ENCODE measurements at regions not wholly inside any gene's neighbourhood (a gene's known extent, or its start where the extent isn't known, plus 50 kb on each side); places are given as distances from the start of the nearest gene placed in this dataset.

GRCh38 chr4:189365451-189365850 is 575.2 kb upstream of the FRG1 start:
- WGBS, 2 donors, result 75 to 87% methylated on average over 6 of the region's 6 CpGs
- no peak for TF ChIP-seq CTCF (IDR thresholded peaks at IDR 0.05)
- intact Hi-C loops (cut with DNase I), result no loop called here
- Histone ChIP-seq H3K27me3 (no peaks in the 10 kb centered on the region), H3K36me3 (no peaks in the 10 kb centered on the region), H3K4me3 (no peak overlapping the region), H3K27ac (no peak overlapping the region), H3K4me1 (no peaks in the 10 kb centered on the region), H3K9me3 (no peaks in the 10 kb centered on the region)
- DNase-seq (no peak), ATAC-seq (no peak), FAIRE-seq (no peak)

DNA sequence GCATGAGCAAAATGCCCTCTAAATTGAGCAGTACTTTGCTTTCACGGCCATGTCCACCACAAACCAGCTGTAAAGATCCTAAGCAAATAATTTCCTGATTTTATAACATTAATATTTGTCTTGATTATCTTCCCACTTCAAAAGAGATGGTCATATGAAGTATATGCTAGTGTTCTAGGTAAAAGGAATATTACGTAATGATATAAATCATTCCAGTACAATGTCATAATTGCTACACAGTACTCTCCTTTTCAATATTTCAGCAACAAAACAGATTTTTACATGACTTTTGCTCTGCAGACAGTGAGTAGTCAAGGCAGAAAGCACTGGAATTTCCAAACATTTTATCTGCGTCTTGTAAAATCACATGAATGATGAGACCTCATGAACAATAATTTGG is 572.8 kb upstream of the FRG1 start:
- DNase-seq (no peak), ATAC-seq (no peak), FAIRE-seq (no peak)
- no peaks in the 10 kb centered on the region for H3K9me3 ChIP-seq
- H3K27ac ChIP-seq, result no peak overlapping the region
- intact Hi-C loops (cut with DNase I), result no loop called here
- 76 to 77% methylated on average over 3 of the region's 3 CpGs for WGBS, 2 donors
- no peak for TF ChIP-seq CTCF (IDR thresholded peaks at IDR 0.05)
- no peaks in the 10 kb centered on the region for H3K4me1 ChIP-seq
- no peak overlapping the region for H3K4me3 ChIP-seq
- no peaks in the 10 kb centered on the region for H3K36me3 ChIP-seq
- H3K27me3 ChIP-seq, result no peaks in the 10 kb centered on the region

DNA sequence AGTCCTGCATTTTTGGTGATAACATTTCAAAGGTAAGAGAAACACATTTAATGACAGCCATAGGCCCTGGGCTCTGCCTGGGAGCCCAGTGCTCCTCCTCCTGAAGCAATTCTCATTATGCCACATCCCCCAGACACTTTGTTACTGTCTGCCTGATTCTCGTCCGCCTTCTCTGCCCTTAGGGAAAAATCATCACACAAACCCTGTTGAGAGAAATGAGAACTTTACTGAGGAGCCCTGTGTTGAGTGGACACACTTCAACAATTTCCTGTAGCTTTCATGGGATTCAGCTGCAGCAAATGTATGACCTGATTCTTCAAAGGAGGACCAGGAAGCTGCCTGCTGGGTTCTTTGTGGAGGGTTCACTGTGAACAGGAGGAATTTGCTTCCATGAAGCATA is 566.5 kb upstream of the FRG1 start:
- FAIRE-seq (no peak), ATAC-seq (no peak)

DNA sequence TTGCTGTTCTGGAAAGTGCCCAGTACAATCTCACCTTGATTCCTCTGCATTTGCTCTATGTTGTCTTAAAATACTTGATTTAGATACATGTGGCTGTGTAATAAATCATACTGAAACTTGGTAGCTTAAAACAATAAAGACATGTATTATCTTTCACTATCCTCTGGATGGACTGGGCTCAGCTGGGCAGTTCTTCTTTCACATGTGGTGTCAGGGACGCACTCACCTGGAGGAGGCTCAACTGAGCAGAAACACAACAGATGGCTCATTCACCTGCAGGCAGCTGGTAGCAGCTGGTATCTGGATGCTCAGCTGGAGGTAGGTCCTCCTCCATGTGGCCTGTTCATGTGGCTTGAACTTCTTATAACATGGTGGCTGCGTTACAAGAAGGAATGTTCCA is 563.8 kb upstream of the FRG1 start:
- Histone ChIP-seq H3K9me3 (no peaks in the 10 kb centered on the region), H3K27ac (no peak overlapping the region), H3K36me3 (no peaks in the 10 kb centered on the region), H3K27me3 (no peaks in the 10 kb centered on the region), H3K4me3 (no peak overlapping the region), H3K4me1 (no peaks in the 10 kb centered on the region)
- no peak for TF ChIP-seq CTCF (IDR thresholded peaks at IDR 0.05)
- WGBS, 2 donors, result 83 to 85% methylated on average over 2 of the region's 2 CpGs
- DNase-seq (no peak), ATAC-seq (no peak), FAIRE-seq (no peak)
- intact Hi-C loops (cut with DNase I), result no loop called here

More for the DNA sequence above, 566.5 kb upstream of the FRG1 start:
- H3K36me3 ChIP-seq, result no peaks in the 10 kb centered on the region
- H3K4me1 ChIP-seq, result no peaks in the 10 kb centered on the region
- H3K27me3 ChIP-seq, result no peaks in the 10 kb centered on the region
- H3K9me3 ChIP-seq, result no peaks in the 10 kb centered on the region
- H3K4me3 ChIP-seq, result no peak overlapping the region
- intact Hi-C loops (cut with DNase I), result no loop called here
- no peak overlapping the region for H3K27ac ChIP-seq
- DNase-seq, result no peak
- no peak for TF ChIP-seq CTCF (IDR thresholded peaks at IDR 0.05)
- WGBS, 2 donors, result 71 to 78% methylated on average over 2 of the region's 2 CpGs

DNA sequence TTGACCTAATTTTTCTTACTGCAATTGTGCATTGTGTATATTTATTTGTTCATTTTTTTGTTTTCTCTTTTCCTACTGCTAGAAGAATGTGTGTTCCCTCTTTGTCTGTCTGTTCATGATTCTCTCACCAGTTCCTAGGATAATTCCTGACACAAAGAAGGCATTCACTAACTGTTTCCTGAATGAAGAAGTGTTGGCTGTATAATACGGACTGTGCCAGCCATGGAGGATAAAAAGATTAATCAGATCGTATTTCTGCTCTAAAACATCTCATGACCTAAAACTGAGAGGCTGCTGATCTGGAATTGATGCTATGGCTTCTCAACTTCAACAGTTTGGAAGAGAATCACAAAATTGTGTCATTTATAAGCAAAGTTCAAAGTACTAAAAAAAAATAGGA is 563.1 kb upstream of the FRG1 start:
- H3K4me3 ChIP-seq, result no peak overlapping the region
- H3K9me3 ChIP-seq, result no peaks in the 10 kb centered on the region
- WGBS, 2 donors, result 29 to 39% methylated on average over 2 of the region's 2 CpGs
- no peaks in the 10 kb centered on the region for H3K27me3 ChIP-seq
- no peak overlapping the region for H3K27ac ChIP-seq
- FAIRE-seq, result no peak
- no peaks in the 10 kb centered on the region for H3K36me3 ChIP-seq
- H3K4me1 ChIP-seq, result no peaks in the 10 kb centered on the region
- no peak for DNase-seq
- no peak for TF ChIP-seq CTCF (IDR thresholded peaks at IDR 0.05)
- ATAC-seq, result no peak
- intact Hi-C loops (cut with DNase I), result no loop called here

Data from pancreas (tissue), 10 donors.